ENCODE measurements at regions not wholly inside any gene's neighbourhood (a gene's known extent, or its start where the extent isn't known, plus 50 kb on each side); places are given as distances from the start of the nearest gene placed in this dataset.

DNA sequence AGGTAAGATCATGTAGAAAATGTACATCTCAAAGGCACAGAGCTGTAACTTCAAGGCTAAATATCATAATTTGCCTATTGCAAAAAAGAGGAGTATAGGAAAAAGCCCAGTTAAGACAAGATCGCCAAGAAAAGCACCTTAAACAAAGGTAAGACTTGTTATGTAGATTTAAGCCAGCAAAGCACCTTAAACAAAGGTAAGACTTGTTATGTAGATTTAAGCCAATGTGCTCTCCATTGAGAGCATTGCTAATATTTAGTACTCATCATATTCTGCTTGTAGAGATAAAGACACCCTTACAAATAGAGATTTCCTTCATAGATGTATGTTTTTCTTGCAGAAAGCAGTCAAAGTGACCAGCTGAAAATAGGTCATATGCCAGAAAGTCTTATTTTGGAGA, 115.8 kb downstream of the ADAM29 start:
- TF ChIP-seq ZFP3 (CRISPR knock-in tag; IDR thresholded peaks at IDR 0.05) = no peak
- TF ChIP-seq, protein P1, sequence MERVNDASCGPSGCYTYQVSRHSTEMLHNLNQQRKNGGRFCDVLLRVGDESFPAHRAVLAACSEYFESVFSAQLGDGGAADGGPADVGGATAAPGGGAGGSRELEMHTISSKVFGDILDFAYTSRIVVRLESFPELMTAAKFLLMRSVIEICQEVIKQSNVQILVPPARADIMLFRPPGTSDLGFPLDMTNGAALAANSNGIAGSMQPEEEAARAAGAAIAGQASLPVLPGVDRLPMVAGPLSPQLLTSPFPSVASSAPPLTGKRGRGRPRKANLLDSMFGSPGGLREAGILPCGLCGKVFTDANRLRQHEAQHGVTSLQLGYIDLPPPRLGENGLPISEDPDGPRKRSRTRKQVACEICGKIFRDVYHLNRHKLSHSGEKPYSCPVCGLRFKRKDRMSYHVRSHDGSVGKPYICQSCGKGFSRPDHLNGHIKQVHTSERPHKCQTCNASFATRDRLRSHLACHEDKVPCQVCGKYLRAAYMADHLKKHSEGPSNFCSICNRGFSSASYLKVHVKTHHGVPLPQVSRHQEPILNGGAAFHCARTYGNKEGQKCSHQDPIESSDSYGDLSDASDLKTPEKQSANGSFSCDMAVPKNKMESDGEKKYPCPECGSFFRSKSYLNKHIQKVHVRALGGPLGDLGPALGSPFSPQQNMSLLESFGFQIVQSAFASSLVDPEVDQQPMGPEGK (CRISPR knock-in tag; IDR thresholded peaks at IDR 0.05; ENCODE audit: borderline replicate concordance) = no peak
